ENCODE measurements at regions not wholly inside any gene's neighbourhood (a gene's known extent, or its start where the extent isn't known, plus 50 kb on each side); places are given as distances from the start of the nearest gene placed in this dataset.
A peak's percentile ranks its signal among the peaks of the same experiment; 100 is the strongest.

- TF ChIP-seq CTCF (IDR thresholded peaks at IDR 0.05; ENCODE audit: low read depth, low read length): no peak
- DNase-seq: no peak
- H3K4me1 ChIP-seq: no peaks in the 10 kb centered on the region
- H3K27me3 ChIP-seq: no peaks in the 10 kb centered on the region
- no peak overlapping the region for H3K4me3 ChIP-seq (ENCODE audit: low read depth, low read length)
- no peaks in the 10 kb centered on the region for H3K36me3 ChIP-seq
- H3K9me3 ChIP-seq: no peaks in the 10 kb centered on the region
Observed at GRCh38 chr11:11708256-11708655, 86.5 kb upstream of the GALNT18 start.

GRCh38 chr11:11706028-11706427, 84.2 kb upstream of the GALNT18 start:
- H3K36me3 ChIP-seq: no peaks in the 10 kb centered on the region
- no peaks in the 10 kb centered on the region for H3K9me3 ChIP-seq
- no peaks in the 10 kb centered on the region for H3K27me3 ChIP-seq
- no peak overlapping the region for H3K4me3 ChIP-seq (ENCODE audit: low read depth, low read length)
- H3K4me1 ChIP-seq: no peaks in the 10 kb centered on the region
- no peak for TF ChIP-seq CTCF (IDR thresholded peaks at IDR 0.05; ENCODE audit: low read depth, low read length)
- peak; percentile 13 for DNase-seq

- no peaks in the 10 kb centered on the region for H3K27me3 ChIP-seq
- no peaks in the 10 kb centered on the region for H3K9me3 ChIP-seq
- H3K4me3 ChIP-seq (ENCODE audit: low read depth, low read length): no peak overlapping the region
- H3K4me1 ChIP-seq: no peaks in the 10 kb centered on the region
- H3K36me3 ChIP-seq: no peaks in the 10 kb centered on the region
- no peak for TF ChIP-seq CTCF (IDR thresholded peaks at IDR 0.05; ENCODE audit: low read depth, low read length)
- DNase-seq: no peak
Observed at GRCh38 chr11:11703885-11704284, 82.1 kb upstream of the GALNT18 start.

- no peak for TF ChIP-seq CTCF (IDR thresholded peaks at IDR 0.05; ENCODE audit: low read depth, low read length)
- H3K27me3 ChIP-seq: no peaks in the 10 kb centered on the region
- DNase-seq: no peak
- H3K4me3 ChIP-seq (ENCODE audit: low read depth, low read length): no peak overlapping the region
- no peaks in the 10 kb centered on the region for H3K9me3 ChIP-seq
- H3K36me3 ChIP-seq: no peaks in the 10 kb centered on the region
- no peaks in the 10 kb centered on the region for H3K4me1 ChIP-seq
Observed at GRCh38 chr11:11701070-11701469, 79.3 kb upstream of the GALNT18 start.

- Histone ChIP-seq H3K9me3 (no peaks in the 10 kb centered on the region), H3K4me3 (ENCODE audit: low read depth, low read length) (no peak overlapping the region), H3K27me3 (no peaks in the 10 kb centered on the region), H3K4me1 (no peaks in the 10 kb centered on the region), H3K36me3 (no peaks in the 10 kb centered on the region)
- no peak for DNase-seq
- no peak for TF ChIP-seq CTCF (IDR thresholded peaks at IDR 0.05; ENCODE audit: low read depth, low read length)
Observed at GRCh38 chr11:11697796-11698195, 76.0 kb upstream of the GALNT18 start.

- H3K4me1 ChIP-seq: no peaks in the 10 kb centered on the region
- H3K36me3 ChIP-seq: no peaks in the 10 kb centered on the region
- TF ChIP-seq CTCF (IDR thresholded peaks at IDR 0.05; ENCODE audit: low read depth, low read length): no peak
- H3K27me3 ChIP-seq: no peaks in the 10 kb centered on the region
- no peak overlapping the region for H3K4me3 ChIP-seq (ENCODE audit: low read depth, low read length)
- no peaks in the 10 kb centered on the region for H3K9me3 ChIP-seq
- DNase-seq: no peak
Observed at GRCh38 chr11:11691296-11692151, 69.7 kb upstream of the GALNT18 start.

Data from BE2C (cell line).